ENCODE measurements at regions not wholly inside any gene's neighbourhood (a gene's known extent, or its start where the extent isn't known, plus 50 kb on each side); places are given as distances from the start of the nearest gene placed in this dataset.

GRCh38 chr3:11089931-11090330 lies 64.4 kb upstream of the HRH1 start:
- DNase-seq (ENCODE audit: low read depth in 2 of 2) = no peak

GRCh38 chr3:11090551-11090950 lies 63.7 kb upstream of the HRH1 start:
- no peak for DNase-seq (ENCODE audit: low read depth in 2 of 2)

- no peak for DNase-seq (ENCODE audit: low read depth in 2 of 2)
These were observed 63.2 kb upstream of the HRH1 start for GRCh38 chr3:11091088-11091590.

DNA sequence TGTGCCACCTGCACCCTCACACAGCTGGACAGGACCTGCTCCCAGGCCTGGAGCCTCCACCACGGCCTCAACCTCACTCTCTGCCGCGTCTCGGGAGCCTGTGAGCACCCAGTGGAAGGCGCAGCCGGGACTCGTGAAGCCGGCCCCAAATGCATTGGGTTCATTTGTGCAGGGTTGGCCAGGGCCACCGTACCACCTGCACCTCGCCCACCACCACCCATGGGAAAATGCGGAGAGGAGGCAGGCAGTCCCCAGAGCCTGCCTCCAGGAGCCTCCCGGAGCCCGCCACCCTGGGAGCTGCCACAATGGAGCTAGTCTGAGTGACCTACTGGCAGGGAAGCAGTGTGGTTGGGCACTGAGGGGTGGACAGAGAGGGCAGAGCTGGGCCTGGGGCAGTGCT lies 62.5 kb upstream of the HRH1 start:
- DNase-seq (ENCODE audit: low read depth in 2 of 2) = no peak

GRCh38 chr3:11093823-11094340 lies 60.4 kb upstream of the HRH1 start:
- no peak for DNase-seq (ENCODE audit: low read depth in 2 of 2)

GRCh38 chr3:11095932-11096265 lies 58.4 kb upstream of the HRH1 start:
- DNase-seq (ENCODE audit: low read depth in 2 of 2) = no peak

GRCh38 chr3:11096266-11097139 lies 57.8 kb upstream of the HRH1 start:
- DNase-seq (ENCODE audit: low read depth in 2 of 2) = peak; percentile 39 to 47

- DNase-seq (ENCODE audit: low read depth in 2 of 2) = no peak
These were observed 55.0 kb upstream of the HRH1 start for GRCh38 chr3:11099306-11099705.

Measured in stimulated activated CD8-positive, alpha-beta memory T cell treated with anti-CD3 and anti-CD28 coated beads, Interleukin-15, amount 100 ng/mL, for 4 hours (primary cell).